NCI-H2029 (cell line): ENCODE measurements at regions not wholly inside any gene's neighbourhood (a gene's known extent, or its start where the extent isn't known, plus 50 kb on each side); places are given as distances from the start of the nearest gene placed in this dataset.

Experiments
- DNase-seq: peaks from one replicate; lab custom pipeline; 2025; lab: John Stamatoyannopoulos, UW

GRCh38 chr1:90201467-90202358, 206.8 kb downstream of the ZNF326 start:
- no peak for DNase-seq

- no peak for DNase-seq
These were observed 205.8 kb downstream of the ZNF326 start for GRCh38 chr1:90200646-90201205.

GRCh38 chr1:90198616-90199332, 203.9 kb downstream of the ZNF326 start:
- no peak for DNase-seq

- no peak for DNase-seq
These were observed 198.2 kb downstream of the ZNF326 start for GRCh38 chr1:90193116-90193515.

- DNase-seq: no peak
These were observed 197.5 kb downstream of the ZNF326 start for GRCh38 chr1:90192408-90192807.

GRCh38 chr1:90190523-90190922, 195.6 kb downstream of the ZNF326 start:
- no peak for DNase-seq

GRCh38 chr1:90189889-90190288, 195.0 kb downstream of the ZNF326 start:
- no peak for DNase-seq

- no peak for DNase-seq
These were observed 192.3 kb downstream of the ZNF326 start for GRCh38 chr1:90187323-90187585.

GRCh38 chr1:90186506-90187322, 191.8 kb downstream of the ZNF326 start:
- no peak for DNase-seq

- no peak for DNase-seq
These were observed 181.6 kb downstream of the ZNF326 start for GRCh38 chr1:90176530-90176929.

- DNase-seq: no peak
These were observed 180.7 kb downstream of the ZNF326 start for GRCh38 chr1:90175490-90176167.

- no peak for DNase-seq
These were observed 179.3 kb downstream of the ZNF326 start for GRCh38 chr1:90174246-90174645.

- DNase-seq: no peak
These were observed 167.3 kb downstream of the ZNF326 start for GRCh38 chr1:90162216-90162615.

- DNase-seq: no peak
These were observed 166.7 kb downstream of the ZNF326 start for GRCh38 chr1:90161625-90162024.

GRCh38 chr1:90155721-90156487, 161.0 kb downstream of the ZNF326 start:
- DNase-seq: no peak

- no peak for DNase-seq
These were observed 159.8 kb downstream of the ZNF326 start for GRCh38 chr1:90154711-90155110.

- no peak for DNase-seq
These were observed 154.2 kb downstream of the ZNF326 start for GRCh38 chr1:90149101-90149500.

GRCh38 chr1:90147093-90147492, 152.2 kb downstream of the ZNF326 start:
- DNase-seq: no peak

- no peak for DNase-seq
These were observed 149.9 kb downstream of the ZNF326 start for GRCh38 chr1:90144820-90145219.

- no peak for DNase-seq
These were observed 148.7 kb downstream of the ZNF326 start for GRCh38 chr1:90143591-90143990.

- no peak for DNase-seq
These were observed 147.8 kb downstream of the ZNF326 start for GRCh38 chr1:90142697-90143096.
